IMR-90 (cell line): ENCODE measurements at regions not wholly inside any gene's neighbourhood (a gene's known extent, or its start where the extent isn't known, plus 50 kb on each side); places are given as distances from the start of the nearest gene placed in this dataset.

Experiments
- ATAC-seq: fragments of 200-7000 bp; cut with Tn5 transposase; 2 replicates; pipeline ENCODE4 v1.9.1; 2020; ENCODE audit warnings: low read depth, mild to moderate bottlenecking, moderate library complexity
- BruUV-seq: library from RNA; stranded (reverse); fragments of 400-500 nt; replicated peaks from 2 replicates; lab custom pipeline; 2021; lab: Mats Ljungman, UMichigan
- CTCF ChIA-PET: fragments of 300-600 bp; formaldehyde crosslinking; extraction: SDS; loops from one replicate; lab custom pipeline; 2021; ENCODE audit warnings: antibody characterized with exemption; lab: Yijun Ruan, JAX
- POLR2A ChIA-PET: fragments of 300-600 bp; sonication (Branson Sonifier 250); formaldehyde crosslinking; loops from one replicate; lab custom pipeline; 2022; ENCODE audit warnings: antibody characterized with exemption; ENCODE audit not compliant: unreplicated experiment; lab: Charles Lee
- DNase-seq: peaks from one replicate; pipeline ENCODE4 v3.0.0; 2013
- H2AFZ ChIP-seq: replicated peaks from 2 replicates; pipeline ENCODE3; 2013; ENCODE audit warnings: low read length, mild to moderate bottlenecking; ENCODE audit not compliant: poor library complexity
- H2AK5ac ChIP-seq: 2 replicates; pipeline ENCODE4 v1.6.1; 2013; ENCODE audit warnings: low read depth, low read length, inconsistent platforms
- H2AK9ac ChIP-seq: replicated peaks from 2 replicates; pipeline ENCODE3; 2013; ENCODE audit warnings: mild to moderate bottlenecking, low read depth, low read length, moderate library complexity; ENCODE audit not compliant: poor library complexity
- H2BK120ac ChIP-seq: 2 replicates; pipeline ENCODE4 v1.6.1; 2013; ENCODE audit warnings: low read depth, low read length, inconsistent platforms
- H2BK15ac ChIP-seq: 3 replicates; pipeline ENCODE4 v1.6.1; 2013; ENCODE audit warnings: low read depth, low read length, inconsistent platforms
- H2BK20ac ChIP-seq: 2 replicates; pipeline ENCODE4 v1.6.1; 2013; ENCODE audit warnings: low read depth, mild to moderate bottlenecking, inconsistent platforms, low read length, moderate library complexity
- H2BK5ac ChIP-seq: 2 replicates; pipeline ENCODE4 v1.6.1; 2013; ENCODE audit warnings: mild to moderate bottlenecking, low read depth, low read length, inconsistent platforms; ENCODE audit not compliant: poor library complexity, severe bottlenecking
- H3K14ac ChIP-seq: replicated peaks from 2 replicates; pipeline ENCODE4 v1.6.1; 2013; ENCODE audit warnings: low read depth, low read length, inconsistent platforms
- H3K18ac ChIP-seq: 2 replicates; pipeline ENCODE4 v1.6.1; 2013; ENCODE audit warnings: low read depth, low read length, control low read depth
- H3K23ac ChIP-seq: 2 replicates; pipeline ENCODE4 v1.6.1; 2013; ENCODE audit warnings: low read depth, low read length, inconsistent platforms
- H3K27ac ChIP-seq: 2 replicates; pipeline ENCODE4 v1.5.1; 2013; ENCODE audit warnings: mild to moderate bottlenecking, control low read depth, low read length; ENCODE audit not compliant: insufficient read depth
- H3K27me3 ChIP-seq: 2 replicates; pipeline ENCODE4 v1.6.1; 2013; ENCODE audit warnings: low read length; ENCODE audit not compliant: control insufficient read depth, insufficient read depth
- H3K36me3 ChIP-seq: 2 replicates; pipeline ENCODE4 v1.6.1; 2013; ENCODE audit warnings: low read length, mixed read lengths; ENCODE audit not compliant: control insufficient read depth, insufficient read depth
- H3K4ac ChIP-seq: 2 replicates; pipeline ENCODE4 v1.6.1; 2013; ENCODE audit warnings: low read depth, low read length, inconsistent platforms
- H3K4me1 ChIP-seq: 2 replicates; pipeline ENCODE4 v1.6.1; 2013; ENCODE audit warnings: low read length, mixed read lengths; ENCODE audit not compliant: control insufficient read depth, insufficient read depth
- H3K4me2 ChIP-seq: 2 replicates; pipeline ENCODE4 v1.6.1; 2013; ENCODE audit warnings: low read depth, mild to moderate bottlenecking, control low read depth, low read length, moderate library complexity
- H3K4me3 ChIP-seq: 2 replicates; pipeline ENCODE4 v1.5.1; 2013; ENCODE audit warnings: low read depth, mild to moderate bottlenecking, control low read depth, low read length, moderate library complexity; ENCODE audit not compliant: insufficient read depth
- H3K56ac ChIP-seq: 2 replicates; pipeline ENCODE4 v1.6.1; 2013; ENCODE audit warnings: low read length, inconsistent platforms; ENCODE audit not compliant: insufficient read depth; ENCODE audit errors: extremely low read depth
- H3K79me1 ChIP-seq, 2 experiments: 2 replicates each; pipeline ENCODE4 v1.6.1; 2013; ENCODE audit warnings: low read length in 2 of 2, inconsistent platforms in 1 of 2, low read depth in 1 of 2
- H3K9ac ChIP-seq: 2 replicates; pipeline ENCODE4 v1.6.1; 2013; ENCODE audit warnings: low read depth, low read length, control low read depth
- H3K9me1 ChIP-seq: 2 replicates; pipeline ENCODE4 v1.6.1; 2013; ENCODE audit warnings: low read length, inconsistent platforms; ENCODE audit not compliant: insufficient read depth
- H3K9me3 ChIP-seq: 2 replicates; pipeline ENCODE4 v1.6.1; 2013; ENCODE audit warnings: low read length; ENCODE audit not compliant: control insufficient read depth, insufficient read depth
- H4K20me1 ChIP-seq: 2 replicates; pipeline ENCODE4 v1.6.1; 2013; ENCODE audit warnings: low read length, inconsistent platforms; ENCODE audit not compliant: insufficient read depth
- H4K5ac ChIP-seq: 2 replicates; pipeline ENCODE4 v1.6.1; 2013; ENCODE audit warnings: mild to moderate bottlenecking, low read depth, low read length, control low read depth
- H4K8ac ChIP-seq, 2 experiments: 2 replicates each; pipeline ENCODE4 v1.6.1; 2013; ENCODE audit warnings: low read depth in 2 of 2, low read length in 2 of 2, control low read depth in 1 of 2, inconsistent platforms in 1 of 2
- H4K91ac ChIP-seq: 2 replicates; pipeline ENCODE4 v1.6.1; 2013; ENCODE audit warnings: low read depth, low read length, inconsistent platforms; ENCODE audit not compliant: insufficient read depth
- MXI1 ChIP-seq: IDR thresholded peaks from 2 replicates; pipeline ENCODE4 v1.6.1; 2012; ENCODE audit warnings: low read depth, mild to moderate bottlenecking, low read length, moderate library complexity, borderline replicate concordance
- RAD21 ChIP-seq: IDR thresholded peaks from 2 replicates; pipeline ENCODE4 v1.6.1; 2012; ENCODE audit warnings: low read length, improper control_type of control experiment
- SMC3 ChIP-seq: fragments of 150-350 bp; IDR thresholded peaks from 2 replicates; pipeline ENCODE4 v1.6.1; 2016; ENCODE audit warnings: low read depth, mild to moderate bottlenecking, antibody characterized with exemption, low read length, moderate library complexity
- WGBS, 2 experiments: methylation state at CpG; one replicate each; pipeline versions ENCODE4 v1.1.5 to v1.1.7; 2013; ENCODE audit warnings: missing lambda C conversion rate in 2 of 2; ENCODE audit not compliant: insufficient read length in 1 of 2; ENCODE audit errors: extremely low coverage in 2 of 2; 5-methylcytosine and 5-hydroxymethylcytosine counted together
- dilution Hi-C: fragments of 300-500 bp; cut with HindIII; formaldehyde crosslinking; loops from one replicate; pipeline ENCODE4 v1.14.3; 2018; ENCODE audit warnings: low sequenced_read_pairs; ENCODE audit not compliant: unreplicated experiment
- in situ Hi-C: fragments of 300-500 bp; cut with MboI; formaldehyde crosslinking; loops from 3 replicates; pipeline ENCODE4 v1.14.3; 2019; ENCODE audit warnings: low sequenced_read_pairs, inconsistent platforms, mixed read lengths
- intact Hi-C: fragments of 100-400 bp; cut with micrococcal nuclease; formaldehyde crosslinking; loops from 2 replicates; pipeline ENCODE4 v1.10.0; 2022
- TF ChIP-seq, protein P1 (sequence below): conservative IDR thresholded peaks from 2 replicates; pipeline ENCODE4 v1.5.1; 2012; ENCODE audit warnings: mild to moderate bottlenecking, low read depth, low read length, improper control_type of control experiment

DNA sequence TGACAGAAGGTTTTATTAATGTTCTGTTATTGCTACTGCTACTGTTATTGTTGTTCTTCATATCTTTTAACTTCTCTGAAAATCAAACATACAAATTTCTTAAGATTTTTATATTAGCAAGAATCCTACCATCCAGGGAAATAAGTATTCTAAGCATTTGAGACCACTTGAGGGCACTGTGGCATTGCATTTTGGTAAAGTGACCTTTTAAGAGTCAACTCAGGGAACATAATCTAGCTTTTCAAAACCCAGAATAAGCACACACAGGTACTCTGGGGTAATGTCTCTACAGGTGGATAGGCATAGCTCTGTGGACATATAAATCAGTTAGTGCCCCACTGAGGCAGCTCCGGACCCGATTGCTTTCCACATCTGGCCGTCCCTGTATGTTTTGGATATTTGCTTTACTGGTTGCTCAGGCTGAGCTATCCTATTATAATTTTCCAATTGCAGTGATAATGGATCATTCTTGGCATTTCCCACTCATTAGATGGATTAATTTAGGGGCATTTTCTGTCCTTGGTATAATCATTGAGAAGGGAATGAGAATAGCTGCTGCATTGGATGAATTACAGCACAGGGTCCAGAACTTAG, 1425.1 kb upstream of the CDH8 start:
- Histone ChIP-seq H3K4ac (no peak overlapping the region), H4K8ac (no peak overlapping the region), H3K27ac (no peak overlapping the region), H3K9me3 (no peaks in the 10 kb centered on the region), H3K4me3 (no peak overlapping the region), H3K56ac (no peak overlapping the region), H4K20me1 (no peaks in the 10 kb centered on the region), H3K14ac (no peak overlapping the region), H3K23ac (no peak overlapping the region), H2BK20ac (no peak overlapping the region), H3K4me2 (no peak overlapping the region), H2BK15ac (no peak overlapping the region), H3K9me1 (no peaks in the 10 kb centered on the region), H3K18ac (no peak overlapping the region), H2AK9ac (no peak overlapping the region), H3K36me3 (no peaks in the 10 kb centered on the region), H3K79me1 (no peaks in the 10 kb centered on the region), H3K27me3 (no peaks in the 10 kb centered on the region), H4K5ac (no peak overlapping the region), H2BK5ac (no peak overlapping the region), H4K91ac (no peak overlapping the region), H3K9ac (no peak overlapping the region), H2AFZ (no peak overlapping the region), H3K4me1 (no peaks in the 10 kb centered on the region), H2AK5ac (no peak overlapping the region), H2BK120ac (no peak overlapping the region)
- ChIA-PET CTCF (interaction anchor here (1.1 kb wide), 1 partner anchor 15 kb away, joined by 3 read pairs; no protein-coding TSS in a partner anchor), POLR2A (no interaction called here)
- in situ Hi-C loops = no loop called here
- intact Hi-C loops = loop anchor here (2.0 kb wide), 1 partner anchor 1657 kb away; no protein-coding TSS in a partner anchor
- WGBS, 2 experiments = no CpG with 5 or more reads among the region's 3 CpGs
- ATAC-seq = no peak
- TF ChIP-seq SMC3 (peak; percentile 19; the same call in 1 of the 2 replicates), RAD21 (peak; percentile 67), MXI1 (no peak)
- TF ChIP-seq, protein P1, sequence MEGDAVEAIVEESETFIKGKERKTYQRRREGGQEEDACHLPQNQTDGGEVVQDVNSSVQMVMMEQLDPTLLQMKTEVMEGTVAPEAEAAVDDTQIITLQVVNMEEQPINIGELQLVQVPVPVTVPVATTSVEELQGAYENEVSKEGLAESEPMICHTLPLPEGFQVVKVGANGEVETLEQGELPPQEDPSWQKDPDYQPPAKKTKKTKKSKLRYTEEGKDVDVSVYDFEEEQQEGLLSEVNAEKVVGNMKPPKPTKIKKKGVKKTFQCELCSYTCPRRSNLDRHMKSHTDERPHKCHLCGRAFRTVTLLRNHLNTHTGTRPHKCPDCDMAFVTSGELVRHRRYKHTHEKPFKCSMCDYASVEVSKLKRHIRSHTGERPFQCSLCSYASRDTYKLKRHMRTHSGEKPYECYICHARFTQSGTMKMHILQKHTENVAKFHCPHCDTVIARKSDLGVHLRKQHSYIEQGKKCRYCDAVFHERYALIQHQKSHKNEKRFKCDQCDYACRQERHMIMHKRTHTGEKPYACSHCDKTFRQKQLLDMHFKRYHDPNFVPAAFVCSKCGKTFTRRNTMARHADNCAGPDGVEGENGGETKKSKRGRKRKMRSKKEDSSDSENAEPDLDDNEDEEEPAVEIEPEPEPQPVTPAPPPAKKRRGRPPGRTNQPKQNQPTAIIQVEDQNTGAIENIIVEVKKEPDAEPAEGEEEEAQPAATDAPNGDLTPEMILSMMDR = peak; percentile 48
- dilution Hi-C loops = no loop called here
- no TSS peak for BruUV-seq
- peak; percentile 44 for DNase-seq
